Endodermal cell (in vitro differentiated cells): ENCODE measurements at regions not wholly inside any gene's neighbourhood (a gene's known extent, or its start where the extent isn't known, plus 50 kb on each side); places are given as distances from the start of the nearest gene placed in this dataset.

Experiments used
- DNase-seq: peaks from one replicate; pipeline ENCODE4 v3.0.0-alpha.2; 2017
- H3K27ac ChIP-seq: 2 replicates; pipeline ENCODE4 v1.5.1; 2013; ENCODE audit warnings: mild to moderate bottlenecking, low read depth, low read length, moderate library complexity
- H3K27me3 ChIP-seq: 2 replicates; pipeline ENCODE4 v1.6.1; 2013; ENCODE audit warnings: mild to moderate bottlenecking, low read length, moderate library complexity; ENCODE audit not compliant: insufficient read depth, control insufficient read depth, poor library complexity, severe bottlenecking
- H3K36me3 ChIP-seq: 2 replicates; pipeline ENCODE4 v1.7.0; 2013; ENCODE audit warnings: mild to moderate bottlenecking, low read length, moderate library complexity; ENCODE audit not compliant: control insufficient read depth, insufficient read depth
- H3K4me1 ChIP-seq: one replicate; pipeline ENCODE4 v1.7.0; 2013; ENCODE audit warnings: low read length; ENCODE audit not compliant: control insufficient read depth, insufficient read depth
- H3K4me3 ChIP-seq: 2 replicates; pipeline ENCODE4 v1.5.1; 2013; ENCODE audit warnings: mild to moderate bottlenecking, low read length, moderate library complexity
- H3K9ac ChIP-seq: 2 replicates; pipeline ENCODE4 v1.6.1; 2013; ENCODE audit warnings: mild to moderate bottlenecking, low read length, moderate library complexity; ENCODE audit not compliant: poor library complexity, severe bottlenecking; ENCODE audit errors: extremely low read depth
- H3K9me3 ChIP-seq: 2 replicates; pipeline ENCODE4 v1.6.1; 2013; ENCODE audit warnings: mild to moderate bottlenecking, low read length, moderate library complexity; ENCODE audit not compliant: control insufficient read depth
- H3K27ac Mint-ChIP-seq: 2 replicates; pipeline ENCODE4 v1.8.0; 2020; ENCODE audit warnings: mixed read lengths
- H3K27me3 Mint-ChIP-seq: 2 replicates; pipeline ENCODE4 v1.8.0; 2021; ENCODE audit warnings: mild to moderate bottlenecking, mixed read lengths; ENCODE audit not compliant: insufficient read depth
- H3K36me3 Mint-ChIP-seq: 2 replicates; pipeline ENCODE4 v1.8.0; 2020; ENCODE audit warnings: low read depth, mixed read lengths
- H3K4me1 Mint-ChIP-seq: 2 replicates; pipeline ENCODE4 v1.8.0; 2020; ENCODE audit warnings: mixed read lengths
- H3K4me3 Mint-ChIP-seq: 2 replicates; pipeline ENCODE4 v1.8.0; 2020; ENCODE audit warnings: mild to moderate bottlenecking, moderate library complexity, mixed read lengths
- H3K9me3 Mint-ChIP-seq: 2 replicates; pipeline ENCODE4 v1.8.0; 2020; ENCODE audit warnings: mild to moderate bottlenecking, mixed read lengths
- CTCF ChIP-seq: fragments of 200-600 bp; sonication (generic); conservative IDR thresholded peaks from 2 replicates; pipeline ENCODE4 v1.5.0; 2021; ENCODE audit warnings: antibody characterized with exemption, mild to moderate bottlenecking
- WGBS, 2 experiments: methylation state at CpG; one replicate each; pipeline versions ENCODE4 v1.1.5 to v1.1.7; 2013; ENCODE audit warnings: missing lambda C conversion rate in 2 of 2, mixed read lengths in 1 of 2; ENCODE audit not compliant: insufficient coverage in 1 of 2, insufficient read length in 1 of 2; 5-methylcytosine and 5-hydroxymethylcytosine counted together

- DNase-seq = peak; percentile 50
- no peak for TF ChIP-seq CTCF
- Mint-ChIP-seq H3K4me1 (peaks cover 45% of the 10 kb centered on the region), H3K36me3 (no peaks in the 10 kb centered on the region), H3K27ac (no peak overlapping the region), H3K9me3 (no peaks in the 10 kb centered on the region), H3K27me3 (no peaks in the 10 kb centered on the region), H3K4me3 (peak overlapping the region; percentile 21)
- Histone ChIP-seq H3K9me3 (peaks cover 9% of the 10 kb centered on the region), H3K4me3 (no peak overlapping the region), H3K36me3 (no peaks in the 10 kb centered on the region), H3K27ac (no peak overlapping the region), H3K9ac (no peak overlapping the region), H3K27me3 (no peaks in the 10 kb centered on the region), H3K4me1 (no peaks in the 10 kb centered on the region)
- 85 to 93% methylated on average over 5 to 6 of the region's 6 CpGs for WGBS, 2 experiments
Observed at GRCh38 chr7:94251-94801, 98.0 kb upstream of the FAM20C start.

- no peak overlapping the region for H3K9ac ChIP-seq
- Mint-ChIP-seq H3K36me3 (no peaks in the 10 kb centered on the region), H3K4me3 (peak overlapping the region; percentile 21), H3K27me3 (no peaks in the 10 kb centered on the region), H3K9me3 (no peaks in the 10 kb centered on the region), H3K4me1 (peaks cover 54% of the 10 kb centered on the region), H3K27ac (peak overlapping the region; percentile 2)
- H3K4me3 ChIP-seq = no peak overlapping the region
- H3K4me1 ChIP-seq = no peaks in the 10 kb centered on the region
- no peaks in the 10 kb centered on the region for H3K27me3 ChIP-seq
- no peak for DNase-seq
- peaks cover 9% of the 10 kb centered on the region for H3K9me3 ChIP-seq
- H3K27ac ChIP-seq = no peak overlapping the region
- WGBS, 2 experiments = 82 to 84% methylated on average over 6 to 7 of the region's 8 CpGs
- no peaks in the 10 kb centered on the region for H3K36me3 ChIP-seq
- TF ChIP-seq CTCF = no peak
Observed at GRCh38 chr7:95180-95862, 97.0 kb upstream of the FAM20C start.

GRCh38 chr7:95863-96260 lies 96.5 kb upstream of the FAM20C start:
- peak overlapping the region; percentile 2 for H3K27ac Mint-ChIP-seq
- H3K36me3 Mint-ChIP-seq = no peaks in the 10 kb centered on the region
- H3K4me3 ChIP-seq = no peak overlapping the region
- peak; percentile 52 for DNase-seq
- H3K9me3 Mint-ChIP-seq = no peaks in the 10 kb centered on the region
- H3K36me3 ChIP-seq = no peaks in the 10 kb centered on the region
- H3K4me1 Mint-ChIP-seq = peaks cover 53% of the 10 kb centered on the region
- H3K27me3 ChIP-seq = no peaks in the 10 kb centered on the region
- no peak overlapping the region for H3K9ac ChIP-seq
- no peaks in the 10 kb centered on the region for H3K4me1 ChIP-seq
- 69 to 74% methylated on average over 6 to 8 of the region's 8 CpGs for WGBS, 2 experiments
- H3K9me3 ChIP-seq = peaks cover 9% of the 10 kb centered on the region
- no peak for TF ChIP-seq CTCF
- peak overlapping the region; percentile 21 for H3K4me3 Mint-ChIP-seq
- no peak overlapping the region for H3K27ac ChIP-seq
- H3K27me3 Mint-ChIP-seq = no peaks in the 10 kb centered on the region
